NB4 (cell line): ENCODE measurements at regions not wholly inside any gene's neighbourhood (a gene's known extent, or its start where the extent isn't known, plus 50 kb on each side); places are given as distances from the start of the nearest gene placed in this dataset.

ENCODE experiments used
- DNase-seq: peaks from one replicate; pipeline ENCODE4 v3.0.0; 2010; ENCODE audit warnings: low read depth
- H3K4me3 ChIP-seq: one replicate; pipeline ENCODE4 v1.5.1; 2011; ENCODE audit warnings: mild to moderate bottlenecking, low read depth, low read length, moderate library complexity
- CTCF ChIP-seq: IDR thresholded peaks from one replicate; pipeline ENCODE4 v1.5.1; 2012; ENCODE audit warnings: low read depth, low read length
- MAX ChIP-seq: IDR thresholded peaks from 2 replicates; pipeline ENCODE4 v1.6.1; 2011; ENCODE audit warnings: low read depth, low read length
- MYC ChIP-seq: IDR thresholded peaks from 2 replicates; pipeline ENCODE4 v1.6.1; 2011; ENCODE audit warnings: low read depth, low read length
- POLR2A ChIP-seq: IDR thresholded peaks from 2 replicates; pipeline ENCODE4 v1.6.1; 2011; ENCODE audit warnings: mild to moderate bottlenecking; ENCODE audit not compliant: insufficient read length; ENCODE audit errors: extremely low read depth

GRCh38 chr3:110178965-110179364 is 841.6 kb upstream of the DPPA4 start:
- no peak for DNase-seq
- no peak for TF ChIP-seq POLR2A
- TF ChIP-seq CTCF, result no peak
- TF ChIP-seq MAX, result no peak
- no peak for TF ChIP-seq MYC
- no peak overlapping the region for H3K4me3 ChIP-seq

GRCh38 chr3:110180733-110181132 is 843.4 kb upstream of the DPPA4 start:
- no peak for TF ChIP-seq MAX
- TF ChIP-seq POLR2A, result no peak
- DNase-seq, result no peak
- H3K4me3 ChIP-seq, result no peak overlapping the region

GRCh38 chr3:110181226-110181625 is 843.9 kb upstream of the DPPA4 start:
- H3K4me3 ChIP-seq, result no peak overlapping the region
- TF ChIP-seq MYC (no peak), POLR2A (no peak), MAX (no peak)
- DNase-seq, result no peak

- no peak overlapping the region for H3K4me3 ChIP-seq
- TF ChIP-seq POLR2A (no peak), CTCF (no peak), MYC (no peak), MAX (no peak)
- DNase-seq, result no peak
Measured at GRCh38 chr3:110184536-110184935, 847.2 kb upstream of the DPPA4 start.

- TF ChIP-seq MYC (no peak), CTCF (no peak), POLR2A (no peak), MAX (no peak)
- no peak overlapping the region for H3K4me3 ChIP-seq
- DNase-seq, result no peak
Measured at GRCh38 chr3:110193074-110193473, 855.7 kb upstream of the DPPA4 start.

GRCh38 chr3:110198717-110199587 is 861.6 kb upstream of the DPPA4 start:
- no peak for DNase-seq
- no peak overlapping the region for H3K4me3 ChIP-seq
- TF ChIP-seq CTCF, result no peak
- no peak for TF ChIP-seq MAX
- no peak for TF ChIP-seq POLR2A
- TF ChIP-seq MYC, result no peak
